ENCODE measurements at regions not wholly inside any gene's neighbourhood (a gene's known extent, or its start where the extent isn't known, plus 50 kb on each side); places are given as distances from the start of the nearest gene placed in this dataset.

DNA sequence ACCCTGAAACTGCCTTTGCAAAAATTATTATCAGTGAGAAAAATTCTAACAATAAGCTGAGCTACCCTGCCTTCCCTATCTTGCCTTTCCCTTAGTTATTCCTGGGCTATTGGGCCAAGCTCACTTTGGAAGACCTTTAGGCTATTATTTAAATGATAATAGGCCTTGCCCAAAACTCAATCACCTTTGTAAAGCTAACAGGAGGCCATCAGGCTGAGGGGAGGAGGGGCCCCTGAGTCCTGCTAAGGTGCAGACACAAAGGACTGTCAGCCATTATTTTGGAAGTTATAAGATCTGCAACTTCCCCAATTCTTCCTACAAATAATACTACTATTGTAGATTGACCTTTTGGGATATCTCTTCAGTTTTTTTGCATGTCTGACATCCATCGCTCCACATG is 278.8 kb upstream of the DIAPH2 start:
- TF ChIP-seq EP300 (IDR thresholded peaks at IDR 0.05): no peak
- no peak for TF ChIP-seq POLR2A (IDR thresholded peaks at IDR 0.05)
- no peak for TF ChIP-seq POLR2AphosphoS5 (IDR thresholded peaks at IDR 0.05)
- TF ChIP-seq, protein P1, sequence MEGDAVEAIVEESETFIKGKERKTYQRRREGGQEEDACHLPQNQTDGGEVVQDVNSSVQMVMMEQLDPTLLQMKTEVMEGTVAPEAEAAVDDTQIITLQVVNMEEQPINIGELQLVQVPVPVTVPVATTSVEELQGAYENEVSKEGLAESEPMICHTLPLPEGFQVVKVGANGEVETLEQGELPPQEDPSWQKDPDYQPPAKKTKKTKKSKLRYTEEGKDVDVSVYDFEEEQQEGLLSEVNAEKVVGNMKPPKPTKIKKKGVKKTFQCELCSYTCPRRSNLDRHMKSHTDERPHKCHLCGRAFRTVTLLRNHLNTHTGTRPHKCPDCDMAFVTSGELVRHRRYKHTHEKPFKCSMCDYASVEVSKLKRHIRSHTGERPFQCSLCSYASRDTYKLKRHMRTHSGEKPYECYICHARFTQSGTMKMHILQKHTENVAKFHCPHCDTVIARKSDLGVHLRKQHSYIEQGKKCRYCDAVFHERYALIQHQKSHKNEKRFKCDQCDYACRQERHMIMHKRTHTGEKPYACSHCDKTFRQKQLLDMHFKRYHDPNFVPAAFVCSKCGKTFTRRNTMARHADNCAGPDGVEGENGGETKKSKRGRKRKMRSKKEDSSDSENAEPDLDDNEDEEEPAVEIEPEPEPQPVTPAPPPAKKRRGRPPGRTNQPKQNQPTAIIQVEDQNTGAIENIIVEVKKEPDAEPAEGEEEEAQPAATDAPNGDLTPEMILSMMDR (IDR thresholded peaks at IDR 0.05): no peak
- intact Hi-C loops (cut with DNase I): no loop called here
- DNase-seq: no peak
- no peaks in the 10 kb centered on the region for H3K36me3 ChIP-seq
- peaks cover 0 to 8% (median 2%) of the 10 kb centered on the region in 4 donors for H3K4me1 ChIP-seq
- H3K4me3 ChIP-seq: no peak overlapping the region
- WGBS, 2 donors: 95 to 100% methylated on average over 1 of the region's 1 CpG
- no peak overlapping the region for H3K27ac ChIP-seq
- no peaks in the 10 kb centered on the region for H3K9me3 ChIP-seq
- no peaks in the 10 kb centered on the region for H3K27me3 ChIP-seq

DNA sequence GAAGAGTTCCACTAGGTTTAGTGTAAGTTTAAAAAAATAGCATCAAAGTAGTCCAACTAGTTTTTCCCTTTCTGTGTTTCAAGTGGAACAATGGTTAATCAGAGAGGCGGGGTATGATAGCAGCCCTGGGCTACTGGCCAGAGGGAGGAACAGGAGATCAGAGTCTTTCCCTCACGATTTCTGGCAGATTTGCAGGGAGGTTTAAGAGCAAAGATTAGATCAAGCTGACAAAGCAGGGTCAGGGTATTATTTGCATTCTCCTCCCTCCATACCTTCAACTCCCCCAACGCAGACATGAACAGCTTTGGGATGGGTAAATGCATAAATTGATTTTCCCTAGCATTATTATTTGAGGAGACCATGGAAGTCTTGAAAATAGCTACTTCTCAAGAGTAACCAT is 277.6 kb upstream of the DIAPH2 start:
- no peaks in the 10 kb centered on the region for H3K27me3 ChIP-seq
- H3K4me1 ChIP-seq: peaks cover 0 to 8% (median 2%) of the 10 kb centered on the region in 4 donors
- intact Hi-C loops (cut with DNase I): no loop called here
- 9 to 48% methylated on average over 3 of the region's 3 CpGs for WGBS, 2 donors
- TF ChIP-seq POLR2AphosphoS5 (IDR thresholded peaks at IDR 0.05) (no peak), POLR2A (IDR thresholded peaks at IDR 0.05) (no peak), EP300 (IDR thresholded peaks at IDR 0.05) (no peak)
- TF ChIP-seq, protein P1 (IDR thresholded peaks at IDR 0.05): no peak
- H3K36me3 ChIP-seq: no peaks in the 10 kb centered on the region
- no peak overlapping the region for H3K4me3 ChIP-seq
- no peaks in the 10 kb centered on the region for H3K9me3 ChIP-seq
- peak overlapping the region in 2 of 4 donors; percentile 16 to 22 for H3K27ac ChIP-seq
- DNase-seq: no peak

DNA sequence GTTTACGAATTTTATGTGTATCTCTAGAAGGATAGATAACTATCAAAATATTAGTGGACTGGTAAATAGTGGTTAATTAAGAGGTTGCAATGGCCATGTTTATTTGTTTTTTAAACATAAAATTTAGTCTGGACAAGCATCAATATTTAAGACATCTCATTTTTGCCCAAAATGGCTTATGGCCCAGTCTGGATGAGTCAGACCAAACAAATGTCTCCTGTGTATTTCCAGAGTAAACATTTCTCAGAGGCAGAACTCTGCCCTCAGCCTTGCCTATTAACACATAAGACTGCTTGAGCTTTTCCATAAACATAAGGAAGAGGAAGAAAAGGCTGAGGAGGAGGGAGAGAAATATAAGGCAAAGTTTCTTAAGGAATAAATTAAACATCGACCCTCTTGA is 277.1 kb upstream of the DIAPH2 start:
- H3K27ac ChIP-seq: peak overlapping the region in 2 of 4 donors; percentile 16 to 30

GRCh38 chrX:96407981-96408380 is 276.7 kb upstream of the DIAPH2 start:
- H3K4me1 ChIP-seq: peaks cover 0 to 8% (median 2%) of the 10 kb centered on the region in 4 donors
- H3K36me3 ChIP-seq: no peaks in the 10 kb centered on the region
- DNase-seq: no peak
- no peaks in the 10 kb centered on the region for H3K9me3 ChIP-seq
- 48 to 69% methylated on average over 2 of the region's 2 CpGs for WGBS, 2 donors
- H3K4me3 ChIP-seq: no peak overlapping the region
- H3K27ac ChIP-seq: peak overlapping the region in 2 of 4 donors; percentile 16 to 30
- TF ChIP-seq POLR2AphosphoS5 (IDR thresholded peaks at IDR 0.05) (no peak), POLR2A (IDR thresholded peaks at IDR 0.05) (no peak), EP300 (IDR thresholded peaks at IDR 0.05) (no peak)
- TF ChIP-seq, protein P1 (IDR thresholded peaks at IDR 0.05): no peak
- intact Hi-C loops (cut with DNase I): no loop called here
- no peaks in the 10 kb centered on the region for H3K27me3 ChIP-seq

More for the DNA sequence above, 277.1 kb upstream of the DIAPH2 start:
- Histone ChIP-seq H3K9me3 (no peaks in the 10 kb centered on the region), H3K27me3 (no peaks in the 10 kb centered on the region), H3K36me3 (no peaks in the 10 kb centered on the region), H3K4me3 (no peak overlapping the region), H3K4me1 (peaks cover 0 to 8% (median 2%) of the 10 kb centered on the region in 4 donors)
- 6 to 57% methylated on average over 2 of the region's 2 CpGs for WGBS, 2 donors
- TF ChIP-seq, protein P1 (IDR thresholded peaks at IDR 0.05): no peak
- TF ChIP-seq POLR2AphosphoS5 (IDR thresholded peaks at IDR 0.05) (no peak), EP300 (IDR thresholded peaks at IDR 0.05) (no peak), POLR2A (IDR thresholded peaks at IDR 0.05) (no peak)
- intact Hi-C loops (cut with DNase I): no loop called here
- no peak for DNase-seq

DNA sequence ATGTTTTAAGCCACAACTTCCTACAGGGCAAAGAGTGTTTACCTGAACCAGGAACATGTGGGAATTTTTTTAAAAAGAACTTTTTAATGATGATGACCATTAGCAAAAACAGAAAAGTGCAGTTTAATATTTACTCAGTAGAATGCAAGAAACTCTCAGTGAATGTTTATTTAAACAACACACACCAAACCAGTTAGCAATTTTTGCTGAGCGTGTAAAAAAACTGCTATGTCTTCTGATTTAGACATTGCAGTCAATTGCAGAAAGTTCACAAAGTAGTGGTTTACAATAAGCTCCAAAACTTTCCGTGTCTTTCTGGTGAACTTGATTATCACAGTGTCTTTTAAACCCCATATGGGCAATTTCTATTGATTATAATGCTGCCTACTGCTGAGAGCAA is 273.7 kb upstream of the DIAPH2 start:
- no peak overlapping the region for H3K27ac ChIP-seq
- peaks cover 0 to 8% (median 2%) of the 10 kb centered on the region in 4 donors for H3K4me1 ChIP-seq
- H3K36me3 ChIP-seq: no peaks in the 10 kb centered on the region
- no peak overlapping the region for H3K4me3 ChIP-seq
- H3K9me3 ChIP-seq: no peaks in the 10 kb centered on the region
- no peak for TF ChIP-seq POLR2AphosphoS5 (IDR thresholded peaks at IDR 0.05)
- no peak for TF ChIP-seq EP300 (IDR thresholded peaks at IDR 0.05)
- no peak for TF ChIP-seq POLR2A (IDR thresholded peaks at IDR 0.05)
- TF ChIP-seq, protein P1 (IDR thresholded peaks at IDR 0.05): no peak
- H3K27me3 ChIP-seq: no peaks in the 10 kb centered on the region
- intact Hi-C loops (cut with DNase I): no loop called here
- 88 to 94% methylated on average over 2 of the region's 2 CpGs for WGBS, 2 donors
- DNase-seq: no peak
